ENCODE measurements at regions not wholly inside any gene's neighbourhood (a gene's known extent, or its start where the extent isn't known, plus 50 kb on each side); places are given as distances from the start of the nearest gene placed in this dataset.

GRCh38 chr14:81686512-81686911, 152.9 kb upstream of the SEL1L start:
- no peaks in the 10 kb centered on the region for H3K79me2 ChIP-seq (ENCODE audit: insufficient read depth, low read length)
- ATAC-seq (ENCODE audit: insufficient read depth, low read depth), result no peak

GRCh38 chr14:81691931-81692330, 158.3 kb upstream of the SEL1L start:
- Histone ChIP-seq H3K4me3 (ENCODE audit: low read depth in 1 of 2, low read length in 2 of 2) (no peak overlapping the region), H4K20me1 (ENCODE audit: insufficient read depth, low read length) (no peaks in the 10 kb centered on the region), H3K9me3 (ENCODE audit: insufficient read depth, low read length, severe bottlenecking) (no peaks in the 10 kb centered on the region), H3K9ac (ENCODE audit: low read depth, low read length) (no peak overlapping the region), H3K27me3 (ENCODE audit: insufficient read depth, low read length, poor library complexity) (no peaks in the 10 kb centered on the region), H3K36me3 (ENCODE audit: insufficient read depth, low read length) (no peaks in the 10 kb centered on the region), H3K27ac (ENCODE audit: low read length) (no peak overlapping the region), H3K4me1 (ENCODE audit: insufficient read depth, low read length) (no peaks in the 10 kb centered on the region), H3K79me2 (ENCODE audit: insufficient read depth, low read length) (no peaks in the 10 kb centered on the region), H3K4me2 (ENCODE audit: insufficient read depth, low read length) (no peak overlapping the region), H2AFZ (ENCODE audit: low read depth, low read length) (no peak overlapping the region)
- TF ChIP-seq EZH2 (IDR thresholded peaks at IDR 0.05; ENCODE audit: borderline replicate concordance, low read depth, low read length, severe bottlenecking) (no peak), CTCF (IDR thresholded peaks at IDR 0.05; ENCODE audit: borderline replicate concordance, extremely low read depth, low read length, poor library complexity, severe bottlenecking) (no peak)
- DNase-seq, result no peak
- ATAC-seq (ENCODE audit: insufficient read depth, low read depth), result no peak

More at GRCh38 chr14:81686512-81686911, 152.9 kb upstream of the SEL1L start:
- TF ChIP-seq EZH2 (IDR thresholded peaks at IDR 0.05; ENCODE audit: borderline replicate concordance, low read depth, low read length, severe bottlenecking), result no peak
- Histone ChIP-seq H3K9me3 (ENCODE audit: insufficient read depth, low read length, severe bottlenecking) (no peaks in the 10 kb centered on the region), H3K27ac (ENCODE audit: low read length) (no peak overlapping the region), H4K20me1 (ENCODE audit: insufficient read depth, low read length) (no peaks in the 10 kb centered on the region), H3K4me2 (ENCODE audit: insufficient read depth, low read length) (no peak overlapping the region), H3K4me1 (ENCODE audit: insufficient read depth, low read length) (no peaks in the 10 kb centered on the region), H3K36me3 (ENCODE audit: insufficient read depth, low read length) (no peaks in the 10 kb centered on the region), H2AFZ (ENCODE audit: low read depth, low read length) (no peak overlapping the region), H3K27me3 (ENCODE audit: insufficient read depth, low read length, poor library complexity) (no peaks in the 10 kb centered on the region), H3K4me3 (ENCODE audit: low read depth in 1 of 2, low read length in 2 of 2) (no peak overlapping the region), H3K9ac (ENCODE audit: low read depth, low read length) (no peak overlapping the region)
- no peak for DNase-seq

GRCh38 chr14:81694419-81694818, 160.8 kb upstream of the SEL1L start:
- Histone ChIP-seq H3K36me3 (ENCODE audit: insufficient read depth, low read length) (no peaks in the 10 kb centered on the region), H4K20me1 (ENCODE audit: insufficient read depth, low read length) (no peaks in the 10 kb centered on the region), H3K4me1 (ENCODE audit: insufficient read depth, low read length) (no peaks in the 10 kb centered on the region), H2AFZ (ENCODE audit: low read depth, low read length) (no peak overlapping the region), H3K27me3 (ENCODE audit: insufficient read depth, low read length, poor library complexity) (no peaks in the 10 kb centered on the region), H3K4me2 (ENCODE audit: insufficient read depth, low read length) (no peak overlapping the region), H3K27ac (ENCODE audit: low read length) (no peak overlapping the region), H3K79me2 (ENCODE audit: insufficient read depth, low read length) (no peaks in the 10 kb centered on the region), H3K9me3 (ENCODE audit: insufficient read depth, low read length, severe bottlenecking) (no peaks in the 10 kb centered on the region), H3K9ac (ENCODE audit: low read depth, low read length) (no peak overlapping the region), H3K4me3 (ENCODE audit: low read depth in 1 of 2, low read length in 2 of 2) (no peak overlapping the region)
- TF ChIP-seq CTCF (IDR thresholded peaks at IDR 0.05; ENCODE audit: borderline replicate concordance, extremely low read depth, low read length, poor library complexity, severe bottlenecking), result no peak
- TF ChIP-seq EZH2 (IDR thresholded peaks at IDR 0.05; ENCODE audit: borderline replicate concordance, low read depth, low read length, severe bottlenecking), result no peak
- no peak for ATAC-seq (ENCODE audit: insufficient read depth, low read depth)
- no peak for DNase-seq

GRCh38 chr14:81709681-81710080, 176.0 kb upstream of the SEL1L start:
- Histone ChIP-seq H3K4me3 (ENCODE audit: low read depth in 1 of 2, low read length in 2 of 2) (no peak overlapping the region), H3K9me3 (ENCODE audit: insufficient read depth, low read length, severe bottlenecking) (no peaks in the 10 kb centered on the region), H3K36me3 (ENCODE audit: insufficient read depth, low read length) (no peaks in the 10 kb centered on the region), H3K79me2 (ENCODE audit: insufficient read depth, low read length) (no peaks in the 10 kb centered on the region), H2AFZ (ENCODE audit: low read depth, low read length) (no peak overlapping the region), H3K27me3 (ENCODE audit: insufficient read depth, low read length, poor library complexity) (no peaks in the 10 kb centered on the region), H3K4me1 (ENCODE audit: insufficient read depth, low read length) (no peaks in the 10 kb centered on the region), H3K27ac (ENCODE audit: low read length) (no peak overlapping the region), H4K20me1 (ENCODE audit: insufficient read depth, low read length) (no peaks in the 10 kb centered on the region), H3K4me2 (ENCODE audit: insufficient read depth, low read length) (no peak overlapping the region), H3K9ac (ENCODE audit: low read depth, low read length) (no peak overlapping the region)
- TF ChIP-seq EZH2 (IDR thresholded peaks at IDR 0.05; ENCODE audit: borderline replicate concordance, low read depth, low read length, severe bottlenecking) (no peak), CTCF (IDR thresholded peaks at IDR 0.05; ENCODE audit: borderline replicate concordance, extremely low read depth, low read length, poor library complexity, severe bottlenecking) (no peak)
- ATAC-seq (ENCODE audit: insufficient read depth, low read depth), result no peak
- no peak for DNase-seq

Measured in DND-41 (cell line).